Stimulated activated CD4-positive, alpha-beta T cell treated with anti-CD3 and anti-CD28 coated beads, Interleukin-12 subunit alpha, Interleukin-12 subunit beta, amount 100 ng/mL, for 4 hours (primary cell): ENCODE measurements at regions not wholly inside any gene's neighbourhood (a gene's known extent, or its start where the extent isn't known, plus 50 kb on each side); places are given as distances from the start of the nearest gene placed in this dataset.

Experiments
- DNase-seq: peaks from one replicate; pipeline ENCODE4 v3.0.0-alpha.2; 2020

DNA sequence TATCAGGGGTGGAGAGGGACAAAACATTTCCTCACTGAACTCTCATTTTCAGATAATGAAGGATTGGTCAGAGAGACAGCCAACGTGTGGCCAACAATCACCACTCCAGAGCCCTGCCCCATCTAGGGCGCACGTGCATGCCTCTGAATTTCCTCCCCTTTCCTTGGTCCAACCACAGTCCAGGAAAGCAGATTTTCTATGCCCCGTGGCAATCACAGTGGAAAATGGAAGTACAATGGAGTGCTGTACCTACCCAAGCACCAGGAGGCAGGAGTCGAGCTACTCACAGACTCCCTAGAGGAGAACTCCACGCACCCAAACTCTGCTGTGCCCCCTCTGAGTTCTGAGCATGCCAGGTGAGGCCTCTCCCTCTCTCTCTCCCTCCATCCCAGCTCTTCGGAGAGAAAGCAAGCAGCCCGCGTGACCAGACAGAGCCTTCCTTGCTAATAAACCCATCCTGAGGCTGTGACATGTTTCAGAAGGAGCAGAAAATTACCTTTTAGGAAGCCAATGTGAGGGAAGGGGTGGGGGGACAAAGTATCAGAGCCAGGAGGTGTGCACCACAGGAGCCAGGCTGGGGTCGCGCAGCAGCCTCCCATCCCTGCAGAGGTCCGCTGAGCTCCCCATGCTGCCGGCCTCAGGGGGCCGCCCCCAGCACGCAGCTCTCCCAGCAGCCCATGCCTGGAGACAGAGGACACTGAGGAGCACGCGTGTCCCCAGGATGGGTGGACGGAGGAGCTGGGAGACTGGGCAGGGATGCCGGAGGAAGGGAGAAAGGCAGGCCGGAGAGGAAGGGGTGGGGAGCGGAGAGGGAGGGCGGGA lies 73.4 kb downstream of the PITPNM2 start:
- DNase-seq = no peak

DNA sequence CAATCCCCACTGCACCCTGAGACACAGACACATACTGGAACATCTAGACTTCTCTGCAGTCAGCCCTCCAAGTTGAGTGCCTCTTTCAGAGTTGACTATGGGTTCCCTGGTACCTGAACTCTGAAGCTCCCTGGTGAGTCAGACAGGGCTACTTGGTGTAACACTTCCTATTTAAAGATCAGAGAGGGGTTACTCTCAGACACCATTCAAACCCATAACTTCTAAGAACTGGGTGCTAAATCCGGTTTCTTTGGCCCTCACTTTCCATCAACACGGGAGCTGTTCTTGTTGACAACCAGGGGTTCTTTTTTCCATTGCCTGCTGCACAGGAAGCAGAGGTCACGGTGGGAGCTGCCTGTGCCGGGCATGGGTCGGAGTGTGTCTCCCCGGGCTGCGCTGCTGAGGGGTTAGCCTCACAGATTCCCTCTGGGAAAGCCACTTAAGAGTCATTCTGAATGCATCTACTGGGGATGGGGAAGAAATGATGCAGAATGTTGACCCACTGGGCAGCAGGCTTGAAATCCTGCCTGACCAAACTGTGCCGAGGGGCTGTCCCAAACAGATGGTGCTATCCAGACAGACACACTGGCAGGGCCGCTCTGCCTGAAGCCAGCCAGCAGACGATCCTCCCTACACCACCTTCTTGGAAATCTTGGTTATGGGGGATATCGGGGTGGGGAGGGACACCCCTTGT lies 74.1 kb downstream of the PITPNM2 start:
- peak; percentile 36 for DNase-seq

DNA sequence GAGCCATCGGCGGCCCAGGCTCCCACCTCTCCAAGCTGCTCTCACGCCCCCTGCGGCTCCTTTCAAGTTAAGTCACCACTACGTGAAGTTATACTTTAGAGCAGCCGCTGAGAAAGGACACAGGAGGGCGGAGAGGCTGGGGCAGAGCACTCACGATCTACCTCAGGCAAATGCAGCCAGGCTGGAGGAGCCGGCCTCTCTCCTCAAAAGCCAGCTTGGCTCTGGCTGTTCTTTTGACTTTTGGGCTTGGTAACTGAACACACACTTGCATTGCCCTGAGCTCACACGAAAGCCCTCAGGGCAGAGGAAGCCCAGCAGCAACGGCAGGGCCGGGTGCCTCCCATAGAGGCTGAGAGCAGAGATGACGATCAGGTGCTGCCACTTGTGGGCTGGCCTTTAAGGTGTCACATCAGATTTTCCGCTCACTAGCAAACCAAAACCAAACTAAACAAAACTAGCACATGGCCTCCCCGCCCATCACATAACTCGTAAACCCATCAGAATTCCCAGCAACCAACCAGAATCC lies 75.2 kb downstream of the PITPNM2 start:
- peak; percentile 57 for DNase-seq

DNA sequence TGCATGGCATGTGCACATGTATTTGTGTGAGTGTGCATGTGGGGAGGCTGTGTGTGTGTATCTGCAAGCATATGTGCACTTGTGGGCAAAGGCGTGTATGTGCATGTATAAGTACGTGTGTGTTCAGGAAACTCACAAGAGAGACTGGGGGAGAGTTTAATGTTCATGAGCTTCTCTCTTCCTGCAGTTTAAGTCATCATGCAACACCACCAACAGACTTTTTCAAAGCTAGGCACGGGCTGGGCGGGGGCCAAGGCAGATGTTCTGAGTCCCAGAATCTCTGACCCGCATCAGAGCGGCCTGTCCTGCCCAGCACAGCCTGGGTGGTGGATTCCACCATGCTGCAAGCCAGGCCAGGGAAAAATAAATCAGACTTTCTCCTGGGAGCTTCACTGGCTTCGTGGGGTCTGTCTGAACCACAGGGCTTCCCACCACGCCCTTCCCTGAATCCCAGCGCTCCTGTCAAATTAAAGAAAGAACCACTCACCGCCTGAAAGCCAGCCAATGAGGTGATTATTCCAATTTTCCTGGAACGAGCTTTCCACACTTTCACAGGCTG lies 75.7 kb downstream of the PITPNM2 start:
- no peak for DNase-seq

DNA sequence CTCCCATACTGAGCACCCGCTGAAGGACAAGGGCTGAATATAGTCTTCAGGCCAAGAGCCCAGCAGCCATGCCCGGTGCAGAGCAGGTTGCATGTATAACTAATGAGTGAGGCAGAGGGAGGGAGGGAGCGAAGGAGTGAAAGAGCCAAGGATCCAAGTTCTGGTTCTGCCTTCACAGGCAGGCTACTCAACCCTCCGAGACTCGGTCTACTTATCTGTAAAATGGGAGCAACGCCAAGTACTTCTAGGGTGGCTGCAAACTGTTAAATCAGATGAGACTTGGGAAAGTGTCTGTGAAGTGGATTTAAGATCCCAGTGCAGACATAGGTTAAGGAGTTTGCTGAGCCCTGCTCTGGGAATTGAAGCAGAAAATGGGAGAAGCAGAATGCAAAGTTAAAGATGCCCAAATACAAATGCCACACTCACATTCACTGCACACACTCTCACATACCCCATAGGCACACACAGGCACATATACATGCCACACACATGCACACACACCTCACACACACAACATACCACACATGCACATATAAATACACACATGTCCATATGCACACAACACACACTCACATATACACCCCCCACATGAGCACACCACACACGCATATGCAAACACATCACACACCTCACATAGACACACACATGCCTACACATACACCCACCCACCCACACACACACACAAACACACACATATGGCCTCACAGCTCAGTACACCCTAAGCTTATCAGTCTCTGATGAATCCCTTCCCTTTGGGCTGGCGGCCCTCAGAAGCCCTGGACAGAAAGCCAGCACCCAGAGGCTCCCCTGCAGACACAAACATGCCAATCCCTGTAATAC lies 76.7 kb downstream of the PITPNM2 start:
- DNase-seq = no peak

DNA sequence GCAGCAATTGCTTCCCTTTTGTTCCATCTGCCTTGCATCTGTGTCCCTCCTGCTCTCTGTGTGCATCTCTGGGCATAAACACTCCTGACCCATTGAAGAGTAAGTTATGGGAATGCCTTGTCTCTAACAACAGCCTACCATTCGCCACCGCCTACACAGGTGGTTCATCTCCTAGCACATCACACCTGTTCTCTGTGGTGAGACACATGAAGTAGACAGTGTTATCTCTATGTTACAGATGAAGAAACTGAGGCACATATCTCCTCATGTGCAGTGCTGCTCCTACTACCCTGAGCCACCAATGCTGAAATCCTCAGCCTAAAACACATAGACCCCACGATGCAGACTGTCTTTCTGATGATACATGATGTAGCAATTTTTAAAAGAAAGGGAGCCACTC lies 77.6 kb downstream of the PITPNM2 start:
- DNase-seq = no peak

DNA sequence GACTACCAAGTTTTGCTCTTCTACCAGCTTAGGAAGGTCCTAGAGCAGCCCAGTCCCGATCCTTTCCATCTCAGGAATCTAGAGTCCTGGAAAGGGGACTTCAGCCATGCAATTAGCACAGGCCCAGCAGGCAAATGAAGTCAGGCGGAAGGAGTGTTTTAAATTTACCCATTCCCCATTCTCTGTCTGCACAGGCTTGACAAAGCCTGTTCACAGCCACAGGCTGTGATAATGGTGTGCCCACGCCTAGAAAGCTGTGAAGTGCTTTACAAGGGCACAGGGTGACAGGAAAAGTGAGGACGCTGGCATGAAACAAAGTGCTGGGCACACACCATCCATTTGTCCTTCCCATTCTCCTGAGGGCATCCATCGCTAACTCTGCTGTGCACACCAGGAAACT lies 79.0 kb downstream of the PITPNM2 start:
- DNase-seq = no peak

DNA sequence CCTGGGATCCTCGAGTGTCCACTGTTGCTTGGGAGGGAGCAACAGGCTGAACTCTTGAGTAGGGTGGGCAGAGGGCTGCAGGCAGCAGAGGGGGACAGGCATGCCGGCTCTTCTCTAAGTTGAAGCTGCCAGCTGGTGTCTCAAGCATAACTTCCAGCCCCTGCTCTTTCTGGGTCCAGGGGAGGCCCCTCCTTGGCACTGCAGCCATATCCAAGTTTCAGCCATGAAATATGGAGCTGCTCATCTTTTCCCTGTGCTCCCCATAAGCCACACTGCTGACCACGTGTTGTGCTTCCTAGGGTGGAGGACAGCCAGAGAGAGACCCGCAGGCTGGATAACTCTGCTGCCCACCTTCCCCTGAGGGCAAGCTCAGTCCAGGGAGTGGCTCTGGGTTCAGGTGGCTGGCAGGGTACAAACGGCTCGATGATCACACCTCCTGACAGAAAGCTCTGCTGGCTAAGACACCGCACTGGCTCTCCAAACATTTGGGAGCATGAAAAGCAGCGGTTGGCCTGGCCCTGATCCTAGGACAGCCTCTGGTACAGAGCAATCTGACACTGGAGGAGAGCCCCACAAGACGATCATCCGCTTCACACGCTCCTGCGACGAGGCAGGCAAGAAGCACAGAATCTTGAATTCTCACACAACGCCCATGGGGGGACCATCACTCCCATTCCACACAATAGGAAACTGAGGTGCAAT lies 79.6 kb downstream of the PITPNM2 start:
- no peak for DNase-seq

DNA sequence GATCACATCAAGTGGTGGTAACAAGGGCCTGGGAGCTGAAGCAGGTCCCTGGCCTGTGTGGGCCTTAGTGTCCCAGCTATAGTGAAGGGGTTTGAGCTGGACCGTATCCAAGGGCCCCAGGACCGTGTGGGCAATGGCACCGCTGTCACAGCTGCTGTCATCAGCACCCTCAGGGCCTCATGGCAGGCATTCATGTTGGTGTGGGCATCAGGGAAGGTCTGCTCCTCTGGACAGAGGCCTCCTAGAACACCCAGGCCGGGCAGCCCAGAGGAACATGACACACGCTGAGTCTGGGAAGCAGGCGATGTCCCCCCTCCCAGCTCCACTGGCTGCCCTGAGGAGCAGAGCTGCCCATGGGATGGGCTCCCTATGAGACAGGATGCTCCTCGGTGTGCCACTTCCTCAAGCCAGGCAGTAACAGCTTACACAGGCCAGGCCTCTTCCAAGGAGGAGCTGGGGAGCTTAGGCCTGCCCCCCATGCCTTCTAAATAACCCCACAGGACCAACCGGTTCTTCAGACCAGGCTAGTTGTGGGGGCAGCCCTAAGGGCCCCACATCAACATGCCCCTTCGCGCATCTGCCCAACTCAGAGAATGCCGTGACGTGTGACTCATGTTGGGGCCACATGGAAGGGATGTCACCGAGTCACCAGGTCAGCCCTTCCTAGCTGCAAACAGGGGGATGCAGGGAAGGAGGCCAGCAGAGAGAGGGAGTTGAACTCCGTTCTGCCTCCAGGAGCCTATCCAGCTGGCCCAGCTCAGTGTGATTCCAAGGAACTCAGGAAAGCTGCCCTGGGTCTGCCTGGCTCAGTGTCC lies 80.4 kb downstream of the PITPNM2 start:
- no peak for DNase-seq

DNA sequence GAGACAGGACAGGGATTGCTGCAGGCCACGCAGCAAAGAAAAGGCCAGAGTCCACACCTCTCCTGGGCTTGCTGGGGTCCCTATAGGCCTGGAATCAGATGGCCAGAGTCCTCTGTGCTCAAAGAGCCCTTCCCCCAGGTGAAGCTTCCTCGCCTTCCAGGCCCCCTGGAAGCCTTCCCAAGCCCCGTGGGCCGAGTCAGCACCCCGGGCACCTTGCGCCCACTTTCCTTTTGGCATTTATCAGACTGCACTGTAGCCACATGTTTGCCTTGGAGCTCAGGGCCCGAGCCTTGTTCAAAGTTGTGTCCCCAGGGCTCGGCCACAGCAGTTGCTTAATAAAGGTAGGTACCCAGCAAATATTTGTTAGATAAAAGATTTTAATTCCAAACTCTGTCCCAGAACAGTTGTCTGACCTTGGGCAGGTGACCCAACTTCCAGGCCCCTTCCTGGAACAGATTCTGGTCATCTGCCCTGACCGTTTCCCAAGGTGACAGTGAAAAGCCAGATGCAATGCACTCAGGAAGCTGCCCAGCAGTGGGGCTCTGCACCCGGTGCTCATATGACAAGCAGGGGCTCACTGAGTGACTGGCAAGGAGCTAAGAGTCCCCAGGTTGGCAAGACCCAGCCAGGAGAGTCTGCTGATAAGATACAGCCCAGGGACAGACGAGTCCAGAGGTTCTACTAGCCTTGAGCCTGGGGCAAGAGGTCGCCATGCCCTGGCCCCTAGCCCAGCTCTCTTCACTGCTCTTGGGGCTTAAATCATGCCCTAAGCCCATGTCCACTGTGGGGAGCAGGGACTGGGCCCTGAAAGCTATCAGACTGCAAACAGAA lies 81.2 kb downstream of the PITPNM2 start:
- no peak for DNase-seq

DNA sequence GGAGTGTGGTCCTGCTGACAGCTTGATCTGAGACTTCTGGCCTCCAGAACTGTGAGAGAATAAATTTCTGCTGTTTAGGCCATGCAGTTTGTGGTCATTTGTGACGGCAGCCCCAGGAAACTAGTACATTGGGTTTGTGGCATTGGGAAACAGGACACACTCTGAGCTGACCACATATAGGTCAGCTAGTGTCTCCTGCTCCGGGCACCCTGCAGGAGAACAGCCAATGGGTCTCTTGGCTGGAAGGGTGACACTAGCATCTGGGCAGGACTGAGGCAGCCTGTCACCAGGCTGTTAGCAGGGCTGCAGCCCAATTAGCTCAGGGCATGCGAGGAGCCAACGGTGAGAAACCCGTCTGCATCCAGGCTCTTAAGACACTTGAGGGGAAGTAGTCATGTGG lies 83.2 kb downstream of the PITPNM2 start:
- DNase-seq = no peak

DNA sequence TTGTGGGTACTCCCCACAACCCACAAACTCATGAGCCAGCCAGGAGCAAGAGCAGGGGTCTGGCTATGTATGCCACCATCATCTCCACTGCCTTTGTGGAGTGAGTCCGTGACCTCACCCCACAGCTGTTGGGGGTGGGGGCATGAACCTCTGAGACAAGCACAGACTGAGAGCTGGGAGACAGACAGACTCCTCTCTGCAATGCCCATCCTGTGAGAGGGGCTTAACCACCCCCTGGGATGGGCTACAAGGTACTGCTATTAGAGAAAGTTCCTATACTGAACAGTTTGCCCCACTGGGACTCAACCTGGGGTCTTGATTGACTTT lies 84.5 kb downstream of the PITPNM2 start:
- DNase-seq = no peak

DNA sequence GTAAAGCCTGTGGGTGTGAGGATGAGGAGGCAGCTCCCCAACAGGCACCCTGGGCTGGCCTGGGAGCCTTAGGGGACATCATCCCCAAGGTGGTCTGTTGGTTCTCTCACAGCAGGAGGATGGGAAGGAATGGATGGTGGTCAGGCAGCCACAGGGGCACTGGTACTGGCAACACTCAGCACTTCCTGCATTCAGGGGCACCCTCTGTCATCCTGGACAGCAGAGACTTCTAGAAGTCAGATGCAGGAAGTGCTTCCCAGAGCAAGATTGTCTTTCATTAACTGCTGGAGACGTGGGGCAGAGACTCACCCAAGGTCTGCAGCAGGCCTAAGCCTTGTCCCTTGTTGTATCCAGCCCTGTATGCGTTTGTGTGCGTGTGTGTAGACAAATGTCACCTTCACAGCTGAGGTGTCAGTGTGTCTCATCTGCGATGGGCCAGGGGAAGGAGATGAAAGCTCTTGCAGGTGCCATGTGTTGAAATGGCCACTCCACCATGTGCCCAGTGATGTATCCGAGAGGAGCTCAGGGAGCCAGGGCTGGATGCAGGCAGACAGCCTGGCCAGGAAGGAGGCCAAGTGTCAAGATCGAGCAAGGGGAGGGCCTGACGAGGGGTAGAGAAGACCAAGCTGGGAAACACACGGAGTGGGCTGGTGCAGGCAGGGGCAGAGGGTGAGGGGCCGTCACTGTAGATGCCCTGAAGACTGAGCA lies 85.1 kb downstream of the PITPNM2 start:
- DNase-seq = no peak

DNA sequence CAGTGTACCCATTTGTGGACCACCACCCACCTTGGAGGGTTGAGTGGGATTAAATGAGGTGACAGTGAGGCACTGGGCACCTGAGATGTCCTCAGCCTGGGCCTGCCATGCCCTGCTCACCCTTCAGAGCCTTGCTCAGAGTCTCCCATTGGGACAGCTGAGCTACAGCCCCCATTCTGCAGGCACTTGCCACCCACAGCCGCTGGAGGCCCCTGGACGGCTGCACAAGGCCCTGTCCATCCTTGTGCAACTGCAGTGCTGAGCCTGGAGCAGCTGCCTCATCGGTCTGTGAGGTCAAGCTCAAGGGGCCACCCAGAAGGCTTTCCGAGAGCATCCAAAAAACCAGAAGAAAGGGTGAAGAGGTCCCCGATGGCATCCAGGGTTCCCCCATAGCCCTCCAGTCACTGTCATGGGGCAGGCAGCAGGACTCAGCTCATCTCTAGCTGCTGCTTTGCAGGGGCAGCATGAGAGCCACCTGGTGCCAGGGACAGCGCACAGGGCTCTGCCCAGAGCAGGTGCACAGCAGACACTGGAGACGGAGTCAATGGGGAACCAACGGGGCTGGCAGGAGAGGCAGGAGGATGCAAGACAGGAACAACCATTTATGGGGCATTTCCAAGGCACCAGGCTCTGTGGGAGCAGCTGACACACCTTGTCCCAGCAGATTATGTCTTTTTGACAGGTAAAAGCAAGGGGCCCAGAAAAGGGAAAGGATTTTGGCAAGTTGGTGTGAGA lies 84.6 kb downstream of the ARL6IP4 start:
- DNase-seq = no peak

DNA sequence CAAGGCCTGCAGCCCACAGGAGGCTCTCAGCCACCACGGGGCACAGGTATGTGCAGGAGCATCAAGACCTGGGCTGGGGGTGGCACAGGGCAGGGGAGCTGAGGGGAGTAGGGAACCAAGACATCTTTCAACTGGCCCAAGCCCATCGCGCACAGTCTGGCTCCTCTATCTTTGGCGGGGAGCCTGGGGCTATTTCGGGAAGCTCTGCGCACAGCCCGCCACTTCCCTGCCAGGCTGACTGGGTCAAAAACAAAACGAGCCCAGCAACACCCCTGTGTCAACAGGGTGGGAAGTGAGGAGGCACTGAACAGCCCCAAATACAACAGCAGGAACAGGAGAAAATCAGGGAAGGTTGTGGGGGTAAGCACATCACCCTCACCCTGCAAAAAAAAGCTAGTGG lies 83.9 kb downstream of the ARL6IP4 start:
- DNase-seq = no peak

DNA sequence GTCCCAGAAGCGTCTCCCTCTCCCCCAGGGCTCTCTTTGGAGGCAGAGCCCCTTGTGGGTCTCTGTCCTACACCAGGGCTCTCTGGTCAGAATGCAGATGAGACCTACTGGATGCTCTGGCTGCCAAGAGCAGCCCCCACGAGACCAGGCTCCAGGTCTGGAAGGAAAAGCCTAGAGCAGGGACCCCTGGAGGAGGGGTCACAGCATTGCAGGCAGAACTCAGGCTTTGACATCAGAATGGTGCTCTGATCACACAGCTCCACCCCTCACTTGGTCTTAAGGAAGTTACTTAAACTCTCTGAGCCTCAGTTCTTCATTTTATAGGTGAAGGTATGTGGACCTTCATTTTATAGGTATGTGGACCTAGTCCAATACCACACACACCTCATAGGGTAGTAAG lies 83.1 kb downstream of the ARL6IP4 start:
- no peak for DNase-seq

DNA sequence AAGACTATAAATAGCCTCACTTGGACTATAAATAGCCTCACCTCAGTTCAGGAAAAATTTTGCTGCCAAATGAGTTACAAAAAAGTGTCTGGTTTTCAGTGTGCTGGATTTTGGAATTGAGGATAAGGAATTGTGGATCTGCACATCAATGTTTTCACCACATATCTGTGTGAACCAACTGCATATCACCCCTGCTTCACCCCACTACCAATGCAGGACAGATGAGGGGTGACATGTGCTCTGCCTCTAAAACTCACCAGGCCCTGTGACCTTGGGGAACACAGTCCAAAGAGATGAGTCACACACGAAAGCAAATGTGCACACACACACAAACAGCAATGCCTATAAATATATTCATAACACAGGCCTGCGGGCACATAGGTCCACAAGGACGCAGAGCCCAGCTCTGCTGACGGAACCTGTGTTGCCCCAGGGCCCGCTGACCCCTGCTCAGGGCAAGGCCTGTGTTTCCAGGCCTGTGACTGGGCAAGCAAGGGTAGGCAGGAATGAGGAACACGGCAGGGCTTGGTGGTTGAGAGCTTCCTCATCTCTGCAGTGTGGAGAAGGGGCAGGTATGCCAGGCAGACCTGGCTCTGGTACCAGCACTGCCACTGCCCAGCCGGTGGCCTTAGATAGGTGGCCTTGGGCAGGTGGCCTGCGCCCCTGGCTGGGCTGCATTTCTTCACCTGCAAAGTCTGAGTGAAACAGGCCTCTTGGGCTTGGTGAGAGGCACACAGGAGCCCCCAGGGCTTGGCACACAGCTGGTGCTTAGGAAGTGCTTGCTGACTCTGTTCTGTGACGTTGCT lies 82.4 kb downstream of the ARL6IP4 start:
- no peak for DNase-seq

DNA sequence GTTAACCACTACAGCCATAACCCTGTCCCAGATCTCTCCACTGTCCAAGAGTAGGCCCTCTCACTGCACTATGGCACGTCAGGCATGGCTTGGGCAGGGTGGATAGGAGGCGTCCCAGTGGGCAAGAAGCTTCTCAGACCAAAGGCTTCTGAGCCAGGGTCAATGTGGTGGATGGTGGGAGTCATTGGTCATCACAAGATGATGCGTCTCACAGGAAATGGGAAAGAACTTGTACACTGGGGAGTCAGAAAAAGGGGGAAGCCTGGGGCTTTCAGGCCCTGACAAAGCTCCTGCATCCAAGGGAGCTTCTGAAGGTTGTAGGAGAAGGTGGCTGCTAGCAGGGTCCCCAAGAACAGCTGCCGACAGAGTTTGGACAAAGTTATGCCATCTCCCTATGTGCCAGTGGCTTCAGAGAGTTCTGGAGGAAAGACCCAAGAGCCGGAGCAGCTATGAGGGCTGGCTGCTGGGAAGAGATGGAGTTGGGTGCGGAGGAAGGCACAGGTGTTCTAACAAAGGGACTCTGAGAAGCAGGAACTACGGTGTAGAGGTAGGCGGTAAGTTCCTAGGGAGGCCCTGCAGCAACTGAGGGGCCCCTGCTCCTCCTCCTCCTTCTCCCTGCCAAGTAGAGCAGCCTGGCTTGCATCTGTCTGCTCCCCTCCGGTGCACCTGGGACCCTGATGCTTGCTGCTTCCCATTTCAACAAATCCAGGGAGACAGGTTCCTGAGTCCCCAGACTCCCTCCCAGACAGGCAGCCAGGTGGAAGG lies 81.1 kb downstream of the ARL6IP4 start:
- no peak for DNase-seq
